IMR-90 (cell line): ENCODE measurements at regions not wholly inside any gene's neighbourhood (a gene's known extent, or its start where the extent isn't known, plus 50 kb on each side); places are given as distances from the start of the nearest gene placed in this dataset.

ENCODE experiments used
- ATAC-seq: fragments of 200-7000 bp; cut with Tn5 transposase; 2 replicates; pipeline ENCODE4 v1.9.1; 2020; ENCODE audit warnings: low read depth, mild to moderate bottlenecking, moderate library complexity
- BruUV-seq: library from RNA; stranded (reverse); fragments of 400-500 nt; replicated peaks from 2 replicates; lab custom pipeline; 2021; lab: Mats Ljungman, UMichigan
- CTCF ChIA-PET: fragments of 300-600 bp; formaldehyde crosslinking; extraction: SDS; loops from one replicate; lab custom pipeline; 2021; ENCODE audit warnings: antibody characterized with exemption; lab: Yijun Ruan, JAX
- POLR2A ChIA-PET: fragments of 300-600 bp; sonication (Branson Sonifier 250); formaldehyde crosslinking; loops from one replicate; lab custom pipeline; 2022; ENCODE audit warnings: antibody characterized with exemption; ENCODE audit not compliant: unreplicated experiment; lab: Charles Lee
- DNase-seq: peaks from one replicate; pipeline ENCODE4 v3.0.0; 2013
- H2AFZ ChIP-seq: replicated peaks from 2 replicates; pipeline ENCODE3; 2013; ENCODE audit warnings: low read length, mild to moderate bottlenecking; ENCODE audit not compliant: poor library complexity
- H2AK5ac ChIP-seq: 2 replicates; pipeline ENCODE4 v1.6.1; 2013; ENCODE audit warnings: low read depth, low read length, inconsistent platforms
- H2AK9ac ChIP-seq: replicated peaks from 2 replicates; pipeline ENCODE3; 2013; ENCODE audit warnings: mild to moderate bottlenecking, low read depth, low read length, moderate library complexity; ENCODE audit not compliant: poor library complexity
- H2BK120ac ChIP-seq: 2 replicates; pipeline ENCODE4 v1.6.1; 2013; ENCODE audit warnings: low read depth, low read length, inconsistent platforms
- H2BK15ac ChIP-seq: 3 replicates; pipeline ENCODE4 v1.6.1; 2013; ENCODE audit warnings: low read depth, low read length, inconsistent platforms
- H2BK20ac ChIP-seq: 2 replicates; pipeline ENCODE4 v1.6.1; 2013; ENCODE audit warnings: low read depth, mild to moderate bottlenecking, inconsistent platforms, low read length, moderate library complexity
- H2BK5ac ChIP-seq: 2 replicates; pipeline ENCODE4 v1.6.1; 2013; ENCODE audit warnings: mild to moderate bottlenecking, low read depth, low read length, inconsistent platforms; ENCODE audit not compliant: poor library complexity, severe bottlenecking
- H3K14ac ChIP-seq: replicated peaks from 2 replicates; pipeline ENCODE4 v1.6.1; 2013; ENCODE audit warnings: low read depth, low read length, inconsistent platforms
- H3K18ac ChIP-seq: 2 replicates; pipeline ENCODE4 v1.6.1; 2013; ENCODE audit warnings: low read depth, low read length, control low read depth
- H3K23ac ChIP-seq: 2 replicates; pipeline ENCODE4 v1.6.1; 2013; ENCODE audit warnings: low read depth, low read length, inconsistent platforms
- H3K27ac ChIP-seq: 2 replicates; pipeline ENCODE4 v1.5.1; 2013; ENCODE audit warnings: mild to moderate bottlenecking, control low read depth, low read length; ENCODE audit not compliant: insufficient read depth
- H3K27me3 ChIP-seq: 2 replicates; pipeline ENCODE4 v1.6.1; 2013; ENCODE audit warnings: low read length; ENCODE audit not compliant: control insufficient read depth, insufficient read depth
- H3K36me3 ChIP-seq: 2 replicates; pipeline ENCODE4 v1.6.1; 2013; ENCODE audit warnings: low read length, mixed read lengths; ENCODE audit not compliant: control insufficient read depth, insufficient read depth
- H3K4ac ChIP-seq: 2 replicates; pipeline ENCODE4 v1.6.1; 2013; ENCODE audit warnings: low read depth, low read length, inconsistent platforms
- H3K4me1 ChIP-seq: 2 replicates; pipeline ENCODE4 v1.6.1; 2013; ENCODE audit warnings: low read length, mixed read lengths; ENCODE audit not compliant: control insufficient read depth, insufficient read depth
- H3K4me2 ChIP-seq: 2 replicates; pipeline ENCODE4 v1.6.1; 2013; ENCODE audit warnings: low read depth, mild to moderate bottlenecking, control low read depth, low read length, moderate library complexity
- H3K4me3 ChIP-seq: 2 replicates; pipeline ENCODE4 v1.5.1; 2013; ENCODE audit warnings: low read depth, mild to moderate bottlenecking, control low read depth, low read length, moderate library complexity; ENCODE audit not compliant: insufficient read depth
- H3K56ac ChIP-seq: 2 replicates; pipeline ENCODE4 v1.6.1; 2013; ENCODE audit warnings: low read length, inconsistent platforms; ENCODE audit not compliant: insufficient read depth; ENCODE audit errors: extremely low read depth
- H3K79me1 ChIP-seq, 2 experiments: 2 replicates each; pipeline ENCODE4 v1.6.1; 2013; ENCODE audit warnings: low read length in 2 of 2, inconsistent platforms in 1 of 2, low read depth in 1 of 2
- H3K9ac ChIP-seq: 2 replicates; pipeline ENCODE4 v1.6.1; 2013; ENCODE audit warnings: low read depth, low read length, control low read depth
- H3K9me1 ChIP-seq: 2 replicates; pipeline ENCODE4 v1.6.1; 2013; ENCODE audit warnings: low read length, inconsistent platforms; ENCODE audit not compliant: insufficient read depth
- H3K9me3 ChIP-seq: 2 replicates; pipeline ENCODE4 v1.6.1; 2013; ENCODE audit warnings: low read length; ENCODE audit not compliant: control insufficient read depth, insufficient read depth
- H4K20me1 ChIP-seq: 2 replicates; pipeline ENCODE4 v1.6.1; 2013; ENCODE audit warnings: low read length, inconsistent platforms; ENCODE audit not compliant: insufficient read depth
- H4K5ac ChIP-seq: 2 replicates; pipeline ENCODE4 v1.6.1; 2013; ENCODE audit warnings: mild to moderate bottlenecking, low read depth, low read length, control low read depth
- H4K8ac ChIP-seq, 2 experiments: 2 replicates each; pipeline ENCODE4 v1.6.1; 2013; ENCODE audit warnings: low read depth in 2 of 2, low read length in 2 of 2, control low read depth in 1 of 2, inconsistent platforms in 1 of 2
- H4K91ac ChIP-seq: 2 replicates; pipeline ENCODE4 v1.6.1; 2013; ENCODE audit warnings: low read depth, low read length, inconsistent platforms; ENCODE audit not compliant: insufficient read depth
- BHLHE40 ChIP-seq: fragments of 150-350 bp; IDR thresholded peaks from 2 replicates; pipeline ENCODE4 v1.6.1; 2016; ENCODE audit warnings: mild to moderate bottlenecking, low read depth, low read length
- CEBPB ChIP-seq: IDR thresholded peaks from 2 replicates; pipeline ENCODE4 v1.6.1; 2012; ENCODE audit warnings: low read depth, low read length, improper control_type of control experiment
- CHD1 ChIP-seq: IDR thresholded peaks from 2 replicates; pipeline ENCODE4 v1.6.1; 2012; ENCODE audit warnings: low read depth, low read length, improper control_type of control experiment
- CTCF ChIP-seq: conservative IDR thresholded peaks from 2 replicates; pipeline ENCODE4 v1.5.1; 2012; ENCODE audit warnings: mild to moderate bottlenecking, low read depth, low read length, improper control_type of control experiment
- ELK1 ChIP-seq: fragments of 150-350 bp; IDR thresholded peaks from 2 replicates; pipeline ENCODE4 v1.6.1; 2016; ENCODE audit warnings: low read depth, mild to moderate bottlenecking, low read length, moderate library complexity, borderline replicate concordance
- FOS ChIP-seq: fragments of 150-350 bp; IDR thresholded peaks from 2 replicates; pipeline ENCODE4 v1.6.1; 2016; ENCODE audit warnings: low read depth, low read length
- MAFK ChIP-seq: IDR thresholded peaks from 2 replicates; pipeline ENCODE4 v1.6.1; 2012; ENCODE audit warnings: low read depth, low read length, improper control_type of control experiment
- MAZ ChIP-seq: IDR thresholded peaks from 2 replicates; pipeline ENCODE4 v1.6.1; 2012; ENCODE audit warnings: low read depth, mild to moderate bottlenecking, low read length, improper control_type of control experiment, moderate library complexity, borderline replicate concordance
- MXI1 ChIP-seq: IDR thresholded peaks from 2 replicates; pipeline ENCODE4 v1.6.1; 2012; ENCODE audit warnings: low read depth, mild to moderate bottlenecking, low read length, moderate library complexity, borderline replicate concordance
- NFE2L2 ChIP-seq: fragments of 150-350 bp; IDR thresholded peaks from 2 replicates; pipeline ENCODE4 v1.6.1; 2016; ENCODE audit warnings: low read depth, mild to moderate bottlenecking, low read length
- POLR2A ChIP-seq: IDR thresholded peaks from 2 replicates; pipeline ENCODE4 v1.6.1; 2012; ENCODE audit warnings: mild to moderate bottlenecking, low read depth, low read length
- RAD21 ChIP-seq: IDR thresholded peaks from 2 replicates; pipeline ENCODE4 v1.6.1; 2012; ENCODE audit warnings: low read length, improper control_type of control experiment
- RCOR1 ChIP-seq: IDR thresholded peaks from 2 replicates; pipeline ENCODE4 v1.6.1; 2012; ENCODE audit warnings: mild to moderate bottlenecking, low read length, improper control_type of control experiment; ENCODE audit not compliant: insufficient replicate concordance
- RFX5 ChIP-seq: IDR thresholded peaks from 2 replicates; pipeline ENCODE4 v1.8.0; 2012; ENCODE audit warnings: low read depth, mild to moderate bottlenecking, low read length, moderate library complexity
- SMC3 ChIP-seq: fragments of 150-350 bp; IDR thresholded peaks from 2 replicates; pipeline ENCODE4 v1.6.1; 2016; ENCODE audit warnings: low read depth, mild to moderate bottlenecking, antibody characterized with exemption, low read length, moderate library complexity
- USF2 ChIP-seq: fragments of 150-350 bp; IDR thresholded peaks from 2 replicates; pipeline ENCODE4 v1.6.1; 2017; ENCODE audit warnings: mild to moderate bottlenecking, antibody characterized with exemption, low read length, low read depth
- WGBS, 2 experiments: methylation state at CpG; one replicate each; pipeline versions ENCODE4 v1.1.5 to v1.1.7; 2013; ENCODE audit warnings: missing lambda C conversion rate in 2 of 2; ENCODE audit not compliant: insufficient read length in 1 of 2; ENCODE audit errors: extremely low coverage in 2 of 2; 5-methylcytosine and 5-hydroxymethylcytosine counted together
- dilution Hi-C: fragments of 300-500 bp; cut with HindIII; formaldehyde crosslinking; loops from one replicate; pipeline ENCODE4 v1.14.3; 2018; ENCODE audit warnings: low sequenced_read_pairs; ENCODE audit not compliant: unreplicated experiment
- in situ Hi-C: fragments of 300-500 bp; cut with MboI; formaldehyde crosslinking; loops from 3 replicates; pipeline ENCODE4 v1.14.3; 2019; ENCODE audit warnings: low sequenced_read_pairs, inconsistent platforms, mixed read lengths
- intact Hi-C: fragments of 100-400 bp; cut with micrococcal nuclease; formaldehyde crosslinking; loops from 2 replicates; pipeline ENCODE4 v1.10.0; 2022

GRCh38 chr1:188170411-188170810, 1341.7 kb downstream of the PLA2G4A start:
- Histone ChIP-seq H3K79me1 (no peaks in the 10 kb centered on the region), H3K4ac (no peak overlapping the region), H2AFZ (no peak overlapping the region), H3K23ac (no peak overlapping the region), H3K36me3 (no peaks in the 10 kb centered on the region), H4K5ac (no peak overlapping the region), H2BK120ac (no peak overlapping the region), H4K20me1 (no peaks in the 10 kb centered on the region), H2BK15ac (no peak overlapping the region), H2AK5ac (no peak overlapping the region), H2BK5ac (no peak overlapping the region), H3K4me3 (no peak overlapping the region), H3K27ac (no peak overlapping the region), H3K4me2 (no peak overlapping the region), H2AK9ac (no peak overlapping the region), H3K9me1 (no peaks in the 10 kb centered on the region), H4K8ac (no peak overlapping the region), H3K27me3 (no peaks in the 10 kb centered on the region), H2BK20ac (no peak overlapping the region), H3K14ac (no peak overlapping the region), H3K4me1 (no peaks in the 10 kb centered on the region), H3K18ac (no peak overlapping the region), H3K56ac (no peak overlapping the region), H4K91ac (no peak overlapping the region), H3K9ac (no peak overlapping the region), H3K9me3 (no peaks in the 10 kb centered on the region)
- no peak for DNase-seq
- no peak for ATAC-seq
- CTCF ChIA-PET, result no interaction called here
- dilution Hi-C loops, result no loop called here
- WGBS, 2 experiments, result no CpG with 5 or more reads among the region's 1 CpG
- intact Hi-C loops, result no loop called here
- TF ChIP-seq RCOR1, result no peak
- no peak for TF ChIP-seq SMC3
- TF ChIP-seq MAZ, result no peak
- TF ChIP-seq MAFK, result no peak
- TF ChIP-seq FOS, result no peak
- no peak for TF ChIP-seq BHLHE40
- no peak for TF ChIP-seq NFE2L2
- no peak for TF ChIP-seq USF2
- TF ChIP-seq MXI1, result no peak
- TF ChIP-seq ELK1, result no peak
- no peak for TF ChIP-seq CEBPB
- TF ChIP-seq CHD1, result no peak
- TF ChIP-seq CTCF, result no peak
- TF ChIP-seq RAD21, result no peak
- no peak for TF ChIP-seq RFX5
- TF ChIP-seq POLR2A, result no peak
- POLR2A ChIA-PET, result no interaction called here
- in situ Hi-C loops, result no loop called here
- no TSS peak for BruUV-seq
